IMR-90 (cell line): ENCODE measurements at regions not wholly inside any gene's neighbourhood (a gene's known extent, or its start where the extent isn't known, plus 50 kb on each side); places are given as distances from the start of the nearest gene placed in this dataset.

Source experiments
- BHLHE40 ChIP-seq: fragments of 150-350 bp; IDR thresholded peaks from 2 replicates; pipeline ENCODE4 v1.6.1; 2016; ENCODE audit warnings: mild to moderate bottlenecking, low read depth, low read length
- CEBPB ChIP-seq: IDR thresholded peaks from 2 replicates; pipeline ENCODE4 v1.6.1; 2012; ENCODE audit warnings: low read depth, low read length, improper control_type of control experiment
- ELK1 ChIP-seq: fragments of 150-350 bp; IDR thresholded peaks from 2 replicates; pipeline ENCODE4 v1.6.1; 2016; ENCODE audit warnings: low read depth, mild to moderate bottlenecking, low read length, moderate library complexity, borderline replicate concordance
- FOS ChIP-seq: fragments of 150-350 bp; IDR thresholded peaks from 2 replicates; pipeline ENCODE4 v1.6.1; 2016; ENCODE audit warnings: low read depth, low read length
- MAFK ChIP-seq: IDR thresholded peaks from 2 replicates; pipeline ENCODE4 v1.6.1; 2012; ENCODE audit warnings: low read depth, low read length, improper control_type of control experiment
- MAZ ChIP-seq: IDR thresholded peaks from 2 replicates; pipeline ENCODE4 v1.6.1; 2012; ENCODE audit warnings: low read depth, mild to moderate bottlenecking, low read length, improper control_type of control experiment, moderate library complexity, borderline replicate concordance
- MXI1 ChIP-seq: IDR thresholded peaks from 2 replicates; pipeline ENCODE4 v1.6.1; 2012; ENCODE audit warnings: low read depth, mild to moderate bottlenecking, low read length, moderate library complexity, borderline replicate concordance
- NFE2L2 ChIP-seq: fragments of 150-350 bp; IDR thresholded peaks from 2 replicates; pipeline ENCODE4 v1.6.1; 2016; ENCODE audit warnings: low read depth, mild to moderate bottlenecking, low read length
- POLR2A ChIP-seq: IDR thresholded peaks from 2 replicates; pipeline ENCODE4 v1.6.1; 2012; ENCODE audit warnings: mild to moderate bottlenecking, low read depth, low read length
- RAD21 ChIP-seq: IDR thresholded peaks from 2 replicates; pipeline ENCODE4 v1.6.1; 2012; ENCODE audit warnings: low read length, improper control_type of control experiment
- RCOR1 ChIP-seq: IDR thresholded peaks from 2 replicates; pipeline ENCODE4 v1.6.1; 2012; ENCODE audit warnings: mild to moderate bottlenecking, low read length, improper control_type of control experiment; ENCODE audit not compliant: insufficient replicate concordance
- RFX5 ChIP-seq: IDR thresholded peaks from 2 replicates; pipeline ENCODE4 v1.8.0; 2012; ENCODE audit warnings: low read depth, mild to moderate bottlenecking, low read length, moderate library complexity
- USF2 ChIP-seq: fragments of 150-350 bp; IDR thresholded peaks from 2 replicates; pipeline ENCODE4 v1.6.1; 2017; ENCODE audit warnings: mild to moderate bottlenecking, antibody characterized with exemption, low read length, low read depth
- TF ChIP-seq, protein P1 (sequence below): conservative IDR thresholded peaks from 2 replicates; pipeline ENCODE4 v1.5.1; 2012; ENCODE audit warnings: mild to moderate bottlenecking, low read depth, low read length, improper control_type of control experiment

GRCh38 chr11:134876226-134876625 lies 464.2 kb upstream of the B3GAT1 start:
- TF ChIP-seq, protein P1, sequence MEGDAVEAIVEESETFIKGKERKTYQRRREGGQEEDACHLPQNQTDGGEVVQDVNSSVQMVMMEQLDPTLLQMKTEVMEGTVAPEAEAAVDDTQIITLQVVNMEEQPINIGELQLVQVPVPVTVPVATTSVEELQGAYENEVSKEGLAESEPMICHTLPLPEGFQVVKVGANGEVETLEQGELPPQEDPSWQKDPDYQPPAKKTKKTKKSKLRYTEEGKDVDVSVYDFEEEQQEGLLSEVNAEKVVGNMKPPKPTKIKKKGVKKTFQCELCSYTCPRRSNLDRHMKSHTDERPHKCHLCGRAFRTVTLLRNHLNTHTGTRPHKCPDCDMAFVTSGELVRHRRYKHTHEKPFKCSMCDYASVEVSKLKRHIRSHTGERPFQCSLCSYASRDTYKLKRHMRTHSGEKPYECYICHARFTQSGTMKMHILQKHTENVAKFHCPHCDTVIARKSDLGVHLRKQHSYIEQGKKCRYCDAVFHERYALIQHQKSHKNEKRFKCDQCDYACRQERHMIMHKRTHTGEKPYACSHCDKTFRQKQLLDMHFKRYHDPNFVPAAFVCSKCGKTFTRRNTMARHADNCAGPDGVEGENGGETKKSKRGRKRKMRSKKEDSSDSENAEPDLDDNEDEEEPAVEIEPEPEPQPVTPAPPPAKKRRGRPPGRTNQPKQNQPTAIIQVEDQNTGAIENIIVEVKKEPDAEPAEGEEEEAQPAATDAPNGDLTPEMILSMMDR = no peak
- TF ChIP-seq POLR2A (no peak), MXI1 (no peak), RFX5 (no peak), FOS (no peak), USF2 (no peak), CEBPB (no peak), MAFK (no peak), RCOR1 (no peak), RAD21 (no peak), MAZ (no peak), ELK1 (no peak), NFE2L2 (no peak), BHLHE40 (no peak)
